ENCODE measurements at regions not wholly inside any gene's neighbourhood (a gene's known extent, or its start where the extent isn't known, plus 50 kb on each side); places are given as distances from the start of the nearest gene placed in this dataset.

DNA sequence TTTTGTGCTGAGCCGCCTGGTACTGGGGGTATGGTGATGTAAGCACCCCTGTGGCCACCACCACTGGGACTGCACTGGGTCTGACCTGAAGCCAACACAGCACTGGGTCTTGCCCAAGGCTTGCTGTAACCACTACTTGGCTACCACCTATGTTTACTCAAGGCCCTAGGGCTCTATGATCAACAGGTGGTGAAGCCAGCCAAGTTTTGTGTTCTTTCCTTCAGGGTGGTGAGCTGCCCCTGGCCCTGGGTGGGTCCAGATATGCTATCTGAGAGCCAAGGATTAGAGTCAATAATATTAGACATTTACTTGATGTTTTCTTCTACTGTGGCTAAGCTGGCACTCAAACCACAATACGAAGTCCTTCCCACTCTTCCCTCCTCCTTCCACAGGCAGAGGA, 55.1 kb upstream of the PAGE4 start:
- DNase-seq = no peak

DNA sequence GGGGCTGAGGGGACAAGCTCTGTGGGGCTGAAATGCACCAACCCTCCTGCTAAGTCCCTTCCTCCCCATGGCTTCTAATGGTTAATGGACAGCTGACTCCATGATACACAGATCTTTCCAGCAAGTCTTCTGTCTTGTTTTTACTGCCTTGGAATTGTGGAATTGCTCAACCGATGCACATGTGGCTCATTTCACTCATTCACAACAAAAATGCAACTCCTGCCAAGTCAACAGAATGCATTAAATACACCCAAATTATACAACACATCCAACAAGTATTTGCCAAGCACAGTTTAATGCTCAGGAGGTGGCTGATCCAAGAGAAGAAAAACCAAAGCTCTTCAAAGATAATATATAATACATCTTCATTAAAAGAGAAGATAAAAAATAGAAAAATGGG, 61.9 kb upstream of the PAGE4 start:
- DNase-seq = no peak

DNA sequence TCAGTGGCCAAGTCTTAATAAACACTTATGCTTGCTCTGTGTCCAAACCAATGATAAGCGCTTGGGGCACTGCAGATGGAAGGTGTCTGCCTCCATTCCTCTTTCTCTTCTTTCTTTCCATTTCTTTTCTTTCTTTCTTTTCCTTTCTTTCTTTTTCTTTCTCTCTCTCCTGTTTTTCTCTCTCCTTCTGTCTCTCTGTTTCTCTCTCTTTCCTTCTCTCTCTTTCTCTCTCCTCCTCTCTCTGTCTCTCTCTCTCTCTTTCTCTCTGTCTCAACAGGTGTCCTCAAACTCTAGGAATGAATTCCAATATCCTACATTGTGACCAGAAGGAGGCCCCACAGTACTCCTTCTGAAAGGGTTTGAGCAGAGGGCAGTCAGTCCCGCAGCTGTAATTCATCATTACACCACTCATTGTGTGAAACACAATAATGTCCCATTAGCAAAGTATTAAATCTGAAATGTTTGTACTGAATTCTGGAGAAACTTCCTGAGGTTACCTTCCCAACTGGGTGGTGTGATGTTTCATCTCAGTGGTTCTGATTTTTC, 66.5 kb upstream of the PAGE1 start:
- DNase-seq = no peak

DNA sequence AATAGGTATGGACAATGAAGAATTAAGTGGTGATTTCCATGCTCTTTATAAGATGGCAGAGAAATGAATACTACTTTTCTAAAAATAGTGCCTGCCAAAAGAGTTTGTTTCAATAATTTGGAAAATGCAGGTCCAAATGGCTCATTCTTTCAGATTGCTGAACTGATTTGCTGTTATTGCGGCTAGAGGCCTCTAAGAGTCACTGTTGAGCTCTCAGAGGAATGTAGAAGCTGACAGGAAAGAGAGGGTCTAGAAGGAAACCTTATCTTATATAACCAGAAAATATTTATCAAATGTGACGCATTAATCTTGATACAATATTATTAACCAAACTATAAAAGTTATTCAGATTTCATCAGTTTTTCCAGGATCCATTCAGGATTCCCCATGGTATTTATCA, 65.7 kb upstream of the PAGE1 start:
- DNase-seq = peak; percentile 27

DNA sequence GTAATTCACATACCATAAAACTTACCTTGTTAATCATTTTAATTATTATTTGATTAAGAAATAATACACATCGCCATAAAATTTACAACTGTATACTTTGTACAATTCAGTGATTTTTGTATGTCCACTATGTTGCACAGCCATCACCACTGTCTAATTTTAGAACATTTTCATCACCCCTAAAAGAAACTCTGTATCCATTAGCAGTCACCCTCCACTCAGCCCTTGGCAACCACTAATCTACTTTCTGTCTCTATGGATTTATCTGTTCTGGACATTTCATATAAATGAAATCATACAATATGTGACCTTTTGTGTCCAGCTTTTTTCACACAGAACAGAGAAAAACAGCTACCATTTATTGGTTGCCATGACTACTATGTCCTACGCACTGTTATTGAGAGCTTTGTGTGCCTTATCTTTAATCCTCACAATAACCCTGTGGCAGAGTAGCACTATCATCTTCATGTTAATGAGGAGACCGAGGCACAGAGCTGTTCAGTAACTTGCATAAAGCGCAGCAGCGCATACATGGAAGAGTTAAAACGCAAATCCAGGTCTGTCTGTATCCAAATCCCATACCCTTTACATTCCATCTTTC, 64.6 kb upstream of the PAGE1 start:
- DNase-seq = no peak

DNA sequence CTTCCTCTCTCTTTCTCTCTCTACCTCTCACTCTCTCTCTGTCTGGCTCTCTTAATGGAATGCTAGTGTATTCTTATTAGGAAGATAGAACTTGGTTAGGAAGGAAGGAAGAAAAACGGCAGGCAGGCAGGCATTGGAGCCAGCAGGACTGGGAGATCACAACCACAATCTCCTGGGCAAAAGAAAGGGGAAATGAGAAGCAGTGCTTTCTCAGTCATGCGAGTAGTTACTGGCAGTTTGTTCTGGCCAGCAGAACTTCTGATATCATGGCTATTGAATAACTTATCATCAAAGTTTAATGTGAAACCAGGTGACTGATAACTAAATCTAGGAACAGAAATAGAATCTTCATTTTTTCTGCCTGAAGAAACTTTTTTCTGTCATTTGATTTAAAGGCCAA, 60.9 kb upstream of the PAGE1 start:
- DNase-seq = no peak

DNA sequence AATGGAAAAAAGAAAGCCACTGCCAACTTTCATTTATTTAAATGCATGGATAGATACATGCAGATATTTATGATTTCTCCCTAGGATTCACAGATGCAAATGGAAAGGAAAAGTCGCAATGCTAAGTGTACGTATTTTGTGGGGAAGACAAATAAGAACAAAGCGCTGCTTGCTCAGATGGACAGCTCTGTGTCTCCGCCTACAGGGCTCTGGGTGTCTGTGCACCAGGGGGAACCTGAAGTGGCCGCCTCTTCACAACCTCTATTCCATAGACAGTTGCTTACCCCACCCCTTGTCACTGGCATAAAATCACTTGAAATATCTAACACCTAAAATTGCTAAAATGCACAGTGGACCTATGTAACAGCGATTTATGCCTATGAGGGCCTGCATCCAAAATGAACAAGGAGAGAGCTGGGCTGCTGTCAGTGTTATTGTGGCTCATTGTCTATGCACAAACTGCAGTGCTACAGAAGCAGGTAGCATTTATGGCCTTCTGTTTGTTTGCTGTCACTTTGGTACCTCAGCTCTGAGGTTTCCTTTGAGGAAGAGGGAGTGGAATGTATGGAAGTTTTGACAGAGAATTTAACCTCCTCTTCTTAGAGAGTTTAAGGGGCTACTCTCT, 58.6 kb upstream of the PAGE1 start:
- peak; percentile 49 for DNase-seq

DNA sequence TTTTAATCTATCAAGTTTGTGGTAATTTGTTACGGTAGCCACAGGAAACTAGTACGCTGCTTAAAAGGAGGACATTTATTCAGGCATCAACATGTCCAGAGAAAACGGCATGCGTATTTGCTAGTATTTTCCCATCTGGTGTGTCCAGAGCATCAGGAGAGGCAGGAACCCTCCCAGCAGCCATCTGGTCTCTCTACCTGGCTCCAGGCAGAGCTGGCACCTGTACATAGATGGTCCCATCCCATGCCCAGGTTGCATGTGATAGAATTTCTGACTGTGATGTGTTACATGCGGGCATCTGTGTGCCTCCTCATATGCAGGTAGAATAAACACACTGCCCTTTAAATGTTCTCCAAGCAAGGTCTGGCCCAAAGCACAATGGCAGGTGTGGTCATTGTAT, 57.9 kb upstream of the PAGE1 start:
- no peak for DNase-seq

DNA sequence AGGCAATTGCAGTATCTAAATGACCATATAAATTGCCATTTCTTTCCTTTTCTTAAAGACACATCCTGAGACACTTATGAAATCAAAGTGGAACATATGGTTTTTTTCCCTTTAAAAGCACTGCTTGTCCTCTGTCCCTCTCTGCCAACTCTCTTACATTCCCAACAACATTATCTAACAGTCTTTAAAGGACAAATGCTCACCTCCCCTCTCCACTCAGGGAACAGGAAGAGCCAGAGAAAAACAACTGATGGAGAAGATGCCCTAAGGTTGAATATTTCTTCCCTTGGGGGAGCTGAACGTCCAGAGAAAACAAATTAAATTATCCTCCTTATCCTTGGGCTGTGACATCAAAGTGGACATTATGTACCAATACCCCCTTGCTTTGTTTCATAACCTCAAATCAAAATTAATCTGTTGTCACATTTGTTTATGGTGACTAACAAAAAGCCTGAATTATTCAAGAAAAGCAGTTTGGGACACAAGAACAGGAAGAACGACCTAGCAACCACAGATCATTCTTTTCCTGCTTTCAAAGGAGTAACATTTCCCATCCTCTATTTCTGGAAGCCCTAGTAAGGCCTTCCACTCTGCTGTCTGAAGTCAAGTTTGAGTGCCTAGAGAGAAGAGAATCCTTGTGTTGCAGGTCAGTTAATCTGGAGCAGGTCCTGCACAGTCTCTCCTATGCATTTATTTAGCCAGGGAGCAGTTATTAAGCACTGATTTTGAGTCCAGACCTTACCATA, 52.6 kb upstream of the PAGE1 start:
- no peak for DNase-seq

DNA sequence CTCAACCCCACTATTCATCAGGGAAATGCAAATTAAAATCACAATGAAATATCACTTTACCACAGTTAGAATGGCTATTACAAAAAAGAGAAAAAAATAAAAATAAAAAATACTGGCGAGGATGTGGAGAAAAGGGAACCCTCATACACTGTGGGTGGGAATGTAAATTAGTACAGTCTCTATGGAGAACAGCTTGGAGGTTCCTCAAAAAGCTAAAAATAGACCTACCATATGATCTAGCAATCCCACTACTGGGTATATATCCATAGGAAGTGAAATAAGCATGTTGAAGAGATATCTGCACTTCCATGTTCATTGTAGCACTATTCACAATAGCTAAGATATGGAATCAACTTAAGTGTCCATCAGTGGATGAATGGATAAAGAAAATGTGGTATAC, 50.5 kb upstream of the PAGE1 start:
- DNase-seq = no peak

All from activated CD4-positive, alpha-beta T cell treated with anti-CD3 and anti-CD28 coated beads, Interleukin-2, amount 50 U/mL, for 16 hours (primary cell).